Left ventricle myocardium inferior (tissue), 1 donor: ENCODE measurements at regions not wholly inside any gene's neighbourhood (a gene's known extent, or its start where the extent isn't known, plus 50 kb on each side); places are given as distances from the start of the nearest gene placed in this dataset.
"Not testable (repeated sequence)": the region's sequence is repeated elsewhere in the genome, so short reads cannot be mapped to it uniquely, and the experiment has no call there.

Experiments used
- DNase-seq: peaks from one replicate; pipeline ENCODE4 v3.0.0-alpha.2; 2020
- H3K27ac ChIP-seq: fragments of 200-600 bp; replicated peaks from 2 replicates; pipeline ENCODE4 v1.8.0; 2021
- H3K27me3 ChIP-seq: fragments of 200-600 bp; 2 replicates; pipeline ENCODE4 v1.8.0; 2021; ENCODE audit warnings: low read depth
- H3K36me3 ChIP-seq: fragments of 200-600 bp; 2 replicates; pipeline ENCODE4 v1.8.0; 2021
- H3K4me1 ChIP-seq: fragments of 200-600 bp; 2 replicates; pipeline ENCODE4 v1.8.0; 2021
- H3K4me3 ChIP-seq: fragments of 200-600 bp; 2 replicates; pipeline ENCODE4 v1.8.0; 2021; ENCODE audit warnings: mild to moderate bottlenecking, moderate library complexity
- H3K9me3 ChIP-seq: fragments of 200-600 bp; replicated peaks from 2 replicates; pipeline ENCODE4 v1.8.0; 2021
- CTCF ChIP-seq: fragments of 200-600 bp; IDR thresholded peaks from 2 replicates; pipeline ENCODE4 v1.8.0; 2021; ENCODE audit warnings: antibody characterized with exemption, mild to moderate bottlenecking, borderline replicate concordance
- intact Hi-C: fragments of 100-400 bp; cut with micrococcal nuclease; formaldehyde crosslinking; loops from one replicate; pipeline ENCODE4 v1.11.0; 2022
- donor health status: DM: no; HTN: yes; CAD: no; lungs with severe emphysema.

- H3K27me3 ChIP-seq, intact Hi-C loops, DNase-seq, H3K27ac ChIP-seq, H3K36me3 ChIP-seq, H3K4me3 ChIP-seq, H3K4me1 ChIP-seq: not testable (repeated sequence)
- peaks cover 11% of the 10 kb centered on the region for H3K9me3 ChIP-seq
These were observed 52.3 kb upstream of the MARK1 start for GRCh38 chr1:220475608-220476007.

DNA sequence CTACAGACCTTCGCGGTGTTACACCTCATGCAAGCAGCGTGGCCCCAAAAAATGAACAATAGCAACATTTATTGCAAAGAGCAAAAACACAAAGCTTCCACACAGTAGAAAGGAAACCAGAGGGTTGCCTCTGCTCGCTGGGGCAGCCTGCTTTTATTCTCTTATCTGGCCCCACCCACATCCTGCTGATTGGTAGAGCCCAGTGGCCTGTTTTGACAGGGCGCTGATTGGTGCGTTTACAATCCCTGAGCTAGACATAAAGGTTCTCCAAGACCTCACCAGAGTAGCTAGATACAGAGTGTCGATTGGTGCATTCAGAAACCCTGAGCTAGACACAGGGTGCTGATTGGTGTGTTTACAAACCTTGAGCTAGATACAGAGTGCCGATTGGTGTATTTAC, 52.8 kb upstream of the MARK1 start:
- H3K36me3 ChIP-seq, H3K4me3 ChIP-seq, H3K27me3 ChIP-seq, intact Hi-C loops, DNase-seq, H3K4me1 ChIP-seq, H3K27ac ChIP-seq: not testable (repeated sequence)
- H3K9me3 ChIP-seq = peaks cover 11% of the 10 kb centered on the region

DNA sequence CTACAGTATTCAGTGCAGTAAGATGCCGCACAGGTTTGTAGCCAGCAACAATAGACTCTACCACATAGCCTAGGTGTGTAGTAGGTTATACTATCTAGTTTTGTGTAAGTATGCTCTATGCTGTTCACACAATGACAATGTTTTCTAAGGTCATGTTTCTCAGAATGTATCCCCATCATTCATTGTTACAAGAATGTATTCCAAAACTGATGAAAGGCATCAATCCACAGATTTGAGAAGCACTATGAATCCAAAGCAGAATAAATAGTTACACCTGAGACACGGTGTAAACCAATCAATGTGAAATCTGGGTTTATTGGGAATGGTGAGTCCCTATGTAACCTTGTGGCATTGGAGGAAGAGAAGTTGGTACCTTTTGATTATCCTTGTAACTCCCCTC, 54.5 kb upstream of the MARK1 start:
- DNase-seq = no peak

DNA sequence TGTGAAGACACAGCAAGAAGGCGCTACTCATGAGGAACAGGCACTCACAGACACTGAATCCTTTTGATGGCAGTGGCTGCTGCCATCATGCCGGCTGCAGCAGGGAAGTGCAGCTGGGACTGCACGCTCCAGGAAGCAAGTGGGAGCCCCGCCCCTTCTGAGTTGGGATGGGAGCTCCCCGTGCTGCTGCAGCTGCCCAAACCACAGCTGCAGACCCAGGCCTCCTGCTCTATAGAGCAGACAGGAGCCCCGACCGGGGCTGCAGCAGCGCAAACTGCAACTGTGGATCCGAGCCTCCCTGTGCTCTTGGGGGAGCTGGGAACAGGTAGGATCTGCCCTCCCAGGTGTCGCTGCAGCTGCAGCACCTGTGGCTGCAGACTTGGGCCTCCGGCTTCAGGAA, 65.2 kb upstream of the MARK1 start:
- intact Hi-C loops = no loop called here
- Histone ChIP-seq H3K36me3 (no peaks in the 10 kb centered on the region), H3K27me3 (no peaks in the 10 kb centered on the region), H3K4me3 (no peak overlapping the region), H3K9me3 (peaks cover 7% of the 10 kb centered on the region), H3K27ac (no peak overlapping the region), H3K4me1 (peaks cover 10% of the 10 kb centered on the region)
- TF ChIP-seq CTCF = peak; percentile 8
- no peak for DNase-seq

More for the DNA sequence above, 54.5 kb upstream of the MARK1 start:
- Histone ChIP-seq H3K4me3 (no peak overlapping the region), H3K36me3 (no peaks in the 10 kb centered on the region), H3K27ac (no peak overlapping the region), H3K9me3 (peaks cover 11% of the 10 kb centered on the region), H3K4me1 (no peaks in the 10 kb centered on the region), H3K27me3 (no peaks in the 10 kb centered on the region)
- no peak for TF ChIP-seq CTCF
- intact Hi-C loops = no loop called here

DNA sequence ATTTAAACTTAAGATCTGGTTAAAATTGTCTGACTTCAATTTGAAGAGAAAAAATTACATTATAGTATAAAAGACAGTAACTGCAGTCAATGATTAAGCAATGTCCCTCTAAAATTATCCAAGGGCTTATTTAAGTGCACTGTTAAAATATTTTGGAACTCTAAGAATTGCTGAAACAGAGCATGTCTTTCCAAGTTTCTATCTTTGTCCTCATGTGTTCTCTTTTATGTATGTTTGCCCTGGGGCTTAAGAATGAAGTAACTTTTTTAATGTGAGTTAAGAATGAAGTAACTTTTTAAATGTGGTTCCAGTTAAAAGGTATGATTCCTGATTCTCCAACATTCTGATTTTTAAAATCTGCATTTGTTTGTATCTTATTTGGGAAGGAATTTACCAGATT, 69.0 kb upstream of the MARK1 start:
- intact Hi-C loops = no loop called here
- Histone ChIP-seq H3K36me3 (no peaks in the 10 kb centered on the region), H3K4me3 (no peak overlapping the region), H3K27me3 (no peaks in the 10 kb centered on the region), H3K4me1 (peaks cover 10% of the 10 kb centered on the region), H3K27ac (no peak overlapping the region), H3K9me3 (no peaks in the 10 kb centered on the region)
- no peak for DNase-seq
- TF ChIP-seq CTCF = no peak

GRCh38 chr1:220457957-220458609, 69.9 kb upstream of the MARK1 start:
- no peaks in the 10 kb centered on the region for H3K9me3 ChIP-seq
- intact Hi-C loops = no loop called here
- H3K36me3 ChIP-seq = no peaks in the 10 kb centered on the region
- H3K27me3 ChIP-seq = no peaks in the 10 kb centered on the region
- no peak overlapping the region for H3K4me3 ChIP-seq
- peaks cover 10% of the 10 kb centered on the region for H3K4me1 ChIP-seq
- no peak for DNase-seq
- TF ChIP-seq CTCF = no peak
- no peak overlapping the region for H3K27ac ChIP-seq
